ENCODE measurements at regions not wholly inside any gene's neighbourhood (a gene's known extent, or its start where the extent isn't known, plus 50 kb on each side); places are given as distances from the start of the nearest gene placed in this dataset.

GRCh38 chr10:90193240-90193985, 492.0 kb downstream of the KIF20B start:
- TF ChIP-seq, protein P1, sequence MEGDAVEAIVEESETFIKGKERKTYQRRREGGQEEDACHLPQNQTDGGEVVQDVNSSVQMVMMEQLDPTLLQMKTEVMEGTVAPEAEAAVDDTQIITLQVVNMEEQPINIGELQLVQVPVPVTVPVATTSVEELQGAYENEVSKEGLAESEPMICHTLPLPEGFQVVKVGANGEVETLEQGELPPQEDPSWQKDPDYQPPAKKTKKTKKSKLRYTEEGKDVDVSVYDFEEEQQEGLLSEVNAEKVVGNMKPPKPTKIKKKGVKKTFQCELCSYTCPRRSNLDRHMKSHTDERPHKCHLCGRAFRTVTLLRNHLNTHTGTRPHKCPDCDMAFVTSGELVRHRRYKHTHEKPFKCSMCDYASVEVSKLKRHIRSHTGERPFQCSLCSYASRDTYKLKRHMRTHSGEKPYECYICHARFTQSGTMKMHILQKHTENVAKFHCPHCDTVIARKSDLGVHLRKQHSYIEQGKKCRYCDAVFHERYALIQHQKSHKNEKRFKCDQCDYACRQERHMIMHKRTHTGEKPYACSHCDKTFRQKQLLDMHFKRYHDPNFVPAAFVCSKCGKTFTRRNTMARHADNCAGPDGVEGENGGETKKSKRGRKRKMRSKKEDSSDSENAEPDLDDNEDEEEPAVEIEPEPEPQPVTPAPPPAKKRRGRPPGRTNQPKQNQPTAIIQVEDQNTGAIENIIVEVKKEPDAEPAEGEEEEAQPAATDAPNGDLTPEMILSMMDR (IDR thresholded peaks at IDR 0.05; ENCODE audit: low read length), result no peak
- TF ChIP-seq EZH2phosphoT487 (IDR thresholded peaks at IDR 0.05; ENCODE audit: low read length), result no peak

Data from MM.1S (cell line).